ENCODE measurements at regions not wholly inside any gene's neighbourhood (a gene's known extent, or its start where the extent isn't known, plus 50 kb on each side); places are given as distances from the start of the nearest gene placed in this dataset.

DNA sequence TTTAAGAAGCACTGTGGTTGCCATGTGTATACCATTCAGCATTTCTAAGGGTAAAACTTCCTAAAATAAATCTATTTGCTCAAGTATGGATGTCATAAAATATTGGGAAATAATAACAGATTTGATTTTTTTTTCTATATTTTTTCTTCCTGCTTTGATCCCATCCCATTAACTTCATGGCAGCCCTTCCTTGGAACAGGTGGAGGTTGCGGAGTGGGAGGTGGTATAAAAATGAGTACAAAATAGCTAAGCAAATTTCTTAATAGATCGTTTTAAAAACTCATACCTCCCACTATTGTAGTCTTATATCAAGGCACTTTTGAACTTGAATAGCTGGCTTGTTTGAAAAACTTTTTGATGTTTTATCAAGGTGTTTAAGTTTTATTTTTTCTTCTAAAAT is 152.1 kb upstream of the KYNU start:
- Mint-ChIP-seq H3K9me3 (peaks cover 27% of the 10 kb centered on the region), H3K4me3 (no peak overlapping the region), H3K36me3 (ENCODE audit: low read depth) (no peaks in the 10 kb centered on the region), H3K4me1 (ENCODE audit: low read depth) (no peaks in the 10 kb centered on the region), H3K27ac (no peak overlapping the region), H3K27me3 (ENCODE audit: insufficient read depth) (no peaks in the 10 kb centered on the region; the same call in none of the 2 replicates)
- DNase-seq, result no peak
- TF ChIP-seq, protein P1, sequence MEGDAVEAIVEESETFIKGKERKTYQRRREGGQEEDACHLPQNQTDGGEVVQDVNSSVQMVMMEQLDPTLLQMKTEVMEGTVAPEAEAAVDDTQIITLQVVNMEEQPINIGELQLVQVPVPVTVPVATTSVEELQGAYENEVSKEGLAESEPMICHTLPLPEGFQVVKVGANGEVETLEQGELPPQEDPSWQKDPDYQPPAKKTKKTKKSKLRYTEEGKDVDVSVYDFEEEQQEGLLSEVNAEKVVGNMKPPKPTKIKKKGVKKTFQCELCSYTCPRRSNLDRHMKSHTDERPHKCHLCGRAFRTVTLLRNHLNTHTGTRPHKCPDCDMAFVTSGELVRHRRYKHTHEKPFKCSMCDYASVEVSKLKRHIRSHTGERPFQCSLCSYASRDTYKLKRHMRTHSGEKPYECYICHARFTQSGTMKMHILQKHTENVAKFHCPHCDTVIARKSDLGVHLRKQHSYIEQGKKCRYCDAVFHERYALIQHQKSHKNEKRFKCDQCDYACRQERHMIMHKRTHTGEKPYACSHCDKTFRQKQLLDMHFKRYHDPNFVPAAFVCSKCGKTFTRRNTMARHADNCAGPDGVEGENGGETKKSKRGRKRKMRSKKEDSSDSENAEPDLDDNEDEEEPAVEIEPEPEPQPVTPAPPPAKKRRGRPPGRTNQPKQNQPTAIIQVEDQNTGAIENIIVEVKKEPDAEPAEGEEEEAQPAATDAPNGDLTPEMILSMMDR (IDR thresholded peaks at IDR 0.05), result no peak

DNA sequence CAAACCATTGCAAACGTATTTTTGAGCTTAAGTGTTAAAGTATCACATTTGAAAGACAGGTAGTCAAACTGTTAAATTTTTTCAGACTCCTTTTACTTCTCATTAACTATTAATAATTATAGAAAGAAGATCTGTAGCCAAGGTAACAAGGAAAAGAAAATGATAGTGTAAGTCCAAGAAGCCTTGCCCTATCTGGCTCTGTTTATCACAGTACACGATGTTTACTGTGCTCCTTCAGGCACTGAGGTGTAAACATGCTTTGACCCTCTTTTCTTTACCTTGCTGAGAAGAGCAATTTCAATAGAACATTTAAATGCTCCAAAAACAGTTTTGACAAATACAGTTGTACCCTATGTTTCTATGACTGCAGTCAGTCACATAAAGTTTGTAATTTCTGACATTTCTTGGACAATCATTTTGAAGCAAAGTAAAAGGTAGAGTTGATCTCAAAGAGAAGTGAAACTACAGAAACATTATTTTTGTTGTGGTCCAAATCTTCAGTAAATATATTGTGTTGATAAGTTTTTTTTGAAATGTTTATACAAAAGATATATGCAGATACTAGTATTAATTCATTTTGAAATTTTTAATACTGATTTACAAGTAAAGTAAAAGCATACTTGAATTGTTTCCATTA is 152.6 kb upstream of the KYNU start:
- Mint-ChIP-seq H3K4me3 (no peak overlapping the region), H3K36me3 (ENCODE audit: low read depth) (no peaks in the 10 kb centered on the region), H3K4me1 (ENCODE audit: low read depth) (no peaks in the 10 kb centered on the region), H3K27ac (no peak overlapping the region), H3K27me3 (ENCODE audit: insufficient read depth) (no peaks in the 10 kb centered on the region; the same call in none of the 2 replicates), H3K9me3 (peaks cover 27% of the 10 kb centered on the region)
- TF ChIP-seq, protein P1 (IDR thresholded peaks at IDR 0.05), result no peak
- no peak for DNase-seq

GRCh38 chr2:142724186-142724585 is 153.3 kb upstream of the KYNU start:
- no peak for DNase-seq
- TF ChIP-seq, protein P1 (IDR thresholded peaks at IDR 0.05), result no peak
- Mint-ChIP-seq H3K27me3 (ENCODE audit: insufficient read depth) (no peaks in the 10 kb centered on the region; the same call in none of the 2 replicates), H3K27ac (no peak overlapping the region), H3K4me3 (no peak overlapping the region), H3K36me3 (ENCODE audit: low read depth) (no peaks in the 10 kb centered on the region), H3K4me1 (ENCODE audit: low read depth) (no peaks in the 10 kb centered on the region), H3K9me3 (peaks cover 24% of the 10 kb centered on the region)

GRCh38 chr2:142723236-142723635 is 154.2 kb upstream of the KYNU start:
- H3K36me3 Mint-ChIP-seq (ENCODE audit: low read depth), result no peaks in the 10 kb centered on the region
- H3K9me3 Mint-ChIP-seq, result peaks cover 18% of the 10 kb centered on the region
- TF ChIP-seq, protein P1 (IDR thresholded peaks at IDR 0.05), result no peak
- H3K27ac Mint-ChIP-seq, result no peak overlapping the region
- H3K4me3 Mint-ChIP-seq, result no peak overlapping the region
- H3K4me1 Mint-ChIP-seq (ENCODE audit: low read depth), result no peaks in the 10 kb centered on the region
- DNase-seq, result no peak
- H3K27me3 Mint-ChIP-seq (ENCODE audit: insufficient read depth), result no peaks in the 10 kb centered on the region; the same call in 1 of the 2 replicates

- DNase-seq, result no peak
- peaks cover 13% of the 10 kb centered on the region for H3K9me3 Mint-ChIP-seq
- TF ChIP-seq, protein P1 (IDR thresholded peaks at IDR 0.05), result no peak
Measured at GRCh38 chr2:142722569-142722968, 154.9 kb upstream of the KYNU start.

More at GRCh38 chr2:142722569-142722968, 154.9 kb upstream of the KYNU start:
- Mint-ChIP-seq H3K27ac (no peak overlapping the region), H3K4me1 (ENCODE audit: low read depth) (no peaks in the 10 kb centered on the region), H3K36me3 (ENCODE audit: low read depth) (no peaks in the 10 kb centered on the region), H3K4me3 (no peak overlapping the region), H3K27me3 (ENCODE audit: insufficient read depth) (no peaks in the 10 kb centered on the region; the same call in 1 of the 2 replicates)

All from HFFc6 (cell line).